Hematopoietic multipotent progenitor cell treated with erythropoietin and hydrocortisone succinate and interleukin-3 and kit ligand, for 17 days (in vitro differentiated cells): ENCODE measurements at regions not wholly inside any gene's neighbourhood (a gene's known extent, or its start where the extent isn't known, plus 50 kb on each side); places are given as distances from the start of the nearest gene placed in this dataset.
"Not testable (repeated sequence)": the region's sequence is repeated elsewhere in the genome, so short reads cannot be mapped to it uniquely, and the experiment has no call there.

ENCODE experiments used
- DNase-seq: peaks from one replicate; pipeline ENCODE4 v3.0.0-alpha.2; 2015; ENCODE audit warnings: low spot score

- not testable (repeated sequence) for DNase-seq
Measured at GRCh38 chr14:34381304-34381703, 80.7 kb downstream of the SPTSSA start.

- DNase-seq: no peak
Measured at GRCh38 chr14:34380471-34380845, 81.6 kb downstream of the SPTSSA start.

GRCh38 chr14:34379816-34380470, 82.1 kb downstream of the SPTSSA start:
- no peak for DNase-seq

GRCh38 chr14:34376649-34377267, 85.3 kb downstream of the SPTSSA start:
- no peak for DNase-seq

- no peak for DNase-seq
Measured at GRCh38 chr14:34374998-34375740, 86.9 kb downstream of the SPTSSA start.

GRCh38 chr14:34373191-34373590, 88.8 kb downstream of the SPTSSA start:
- DNase-seq: no peak

GRCh38 chr14:34372786-34373185, 89.3 kb downstream of the SPTSSA start:
- no peak for DNase-seq

- no peak for DNase-seq
Measured at GRCh38 chr14:34369648-34370030, 92.4 kb downstream of the SPTSSA start.

- no peak for DNase-seq
Measured at GRCh38 chr14:34368971-34369647, 92.9 kb downstream of the SPTSSA start.

GRCh38 chr14:34368115-34368970, 93.7 kb downstream of the SPTSSA start:
- DNase-seq: no peak

GRCh38 chr14:34365309-34365915, 96.6 kb downstream of the SPTSSA start:
- DNase-seq: no peak

- DNase-seq: no peak
Measured at GRCh38 chr14:34364201-34364600, 97.8 kb downstream of the SPTSSA start.

GRCh38 chr14:34363733-34364134, 98.3 kb downstream of the SPTSSA start:
- no peak for DNase-seq

GRCh38 chr14:34362641-34363251, 99.3 kb downstream of the SPTSSA start:
- DNase-seq: no peak

- DNase-seq: no peak
Measured at GRCh38 chr14:34361504-34362011, 100.5 kb downstream of the SPTSSA start.

GRCh38 chr14:34359420-34360117, 102.5 kb downstream of the SPTSSA start:
- DNase-seq: no peak

- no peak for DNase-seq
Measured at GRCh38 chr14:34356264-34356654, 105.8 kb downstream of the SPTSSA start.

GRCh38 chr14:34355584-34356263, 106.3 kb downstream of the SPTSSA start:
- DNase-seq: no peak

GRCh38 chr14:34354556-34354955, 107.5 kb downstream of the SPTSSA start:
- DNase-seq: no peak

- no peak for DNase-seq
Measured at GRCh38 chr14:34350903-34351302, 111.1 kb downstream of the SPTSSA start.
